HepG2 (cell line): ENCODE measurements at regions not wholly inside any gene's neighbourhood (a gene's known extent, or its start where the extent isn't known, plus 50 kb on each side); places are given as distances from the start of the nearest gene placed in this dataset.

Source experiments
- BORCS8-MEF2B ChIP-seq: sonication (generic); formaldehyde crosslinking; IDR thresholded peaks from 2 replicates; pipeline ENCODE4 v1.8.0; 2022; ENCODE audit warnings: mild to moderate bottlenecking, missing genetic modification reagents
- MAFG ChIP-seq: sonication (generic); formaldehyde crosslinking; IDR thresholded peaks from 2 replicates; pipeline ENCODE4 v1.5.1; 2020; ENCODE audit warnings: mild to moderate bottlenecking, missing genetic modification reagents
- POGZ ChIP-seq: sonication (generic); formaldehyde crosslinking; IDR thresholded peaks from 2 replicates; pipeline ENCODE4 v1.4.0; 2020; ENCODE audit warnings: mild to moderate bottlenecking, missing genetic modification reagents
- RELA ChIP-seq: sonication (generic); formaldehyde crosslinking; IDR thresholded peaks from 2 replicates; pipeline ENCODE4 v1.4.0; 2020; ENCODE audit warnings: missing genetic modification reagents
- TARDBP ChIP-seq: sonication (generic); formaldehyde crosslinking; IDR thresholded peaks from 2 replicates; pipeline ENCODE4 v1.8.0; 2022; ENCODE audit warnings: mild to moderate bottlenecking, missing genetic modification reagents
- ZNF260 ChIP-seq: sonication (generic); formaldehyde crosslinking; IDR thresholded peaks from 2 replicates; pipeline ENCODE4 v1.4.0; 2020; ENCODE audit warnings: missing genetic modification reagents, low read depth, mild to moderate bottlenecking, borderline replicate concordance
- TF ChIP-seq, protein P1 (sequence below): sonication (generic); formaldehyde crosslinking; IDR thresholded peaks from 2 replicates; pipeline ENCODE4 v1.4.0; 2020; ENCODE audit warnings: missing genetic modification reagents
- TF ChIP-seq, protein P2 (sequence below): sonication (generic); formaldehyde crosslinking; IDR thresholded peaks from 2 replicates; pipeline ENCODE4 v1.4.0; 2020; ENCODE audit warnings: missing genetic modification reagents

DNA sequence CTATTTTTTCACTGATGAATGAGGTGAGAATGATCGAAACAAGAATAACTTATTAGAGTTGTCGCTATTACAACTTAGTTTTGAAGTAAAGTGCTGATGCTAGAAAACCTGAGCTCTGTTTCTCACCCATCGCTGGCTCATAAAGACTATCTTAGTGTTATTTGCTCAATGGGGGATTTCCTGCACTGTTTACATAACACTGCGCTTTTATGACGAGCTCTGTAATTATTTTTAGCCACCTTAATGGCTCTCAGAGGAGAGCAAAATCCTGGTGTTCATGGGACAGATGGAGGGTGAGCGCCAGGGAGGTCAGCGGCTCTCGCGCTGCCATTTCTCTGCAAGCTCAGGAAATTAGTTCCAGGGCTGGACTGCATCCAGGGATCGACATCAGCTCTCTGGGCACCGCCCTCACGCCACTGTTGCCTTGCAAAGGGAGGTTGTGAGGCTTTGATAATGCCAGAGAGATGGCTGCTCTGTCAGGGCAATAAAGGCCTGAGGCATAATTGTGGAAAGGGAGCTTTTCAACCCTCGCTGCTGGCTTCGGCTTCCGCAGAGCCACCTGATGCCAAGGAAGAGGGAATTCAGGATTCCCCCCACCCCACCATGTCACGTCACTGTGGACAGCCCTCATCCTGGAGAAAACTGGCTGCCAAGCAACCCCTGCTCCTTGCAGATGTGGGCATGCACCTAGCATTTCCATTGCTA lies 72.0 kb downstream of the DACT2 start (continued):
- TF ChIP-seq, protein P1, sequence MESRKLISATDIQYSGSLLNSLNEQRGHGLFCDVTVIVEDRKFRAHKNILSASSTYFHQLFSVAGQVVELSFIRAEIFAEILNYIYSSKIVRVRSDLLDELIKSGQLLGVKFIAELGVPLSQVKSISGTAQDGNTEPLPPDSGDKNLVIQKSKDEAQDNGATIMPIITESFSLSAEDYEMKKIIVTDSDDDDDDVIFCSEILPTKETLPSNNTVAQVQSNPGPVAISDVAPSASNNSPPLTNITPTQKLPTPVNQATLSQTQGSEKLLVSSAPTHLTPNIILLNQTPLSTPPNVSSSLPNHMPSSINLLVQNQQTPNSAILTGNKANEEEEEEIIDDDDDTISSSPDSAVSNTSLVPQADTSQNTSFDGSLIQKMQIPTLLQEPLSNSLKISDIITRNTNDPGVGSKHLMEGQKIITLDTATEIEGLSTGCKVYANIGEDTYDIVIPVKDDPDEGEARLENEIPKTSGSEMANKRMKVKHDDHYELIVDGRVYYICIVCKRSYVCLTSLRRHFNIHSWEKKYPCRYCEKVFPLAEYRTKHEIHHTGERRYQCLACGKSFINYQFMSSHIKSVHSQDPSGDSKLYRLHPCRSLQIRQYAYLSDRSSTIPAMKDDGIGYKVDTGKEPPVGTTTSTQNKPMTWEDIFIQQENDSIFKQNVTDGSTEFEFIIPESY, result peak; percentile 73
- TF ChIP-seq RELA (peak; percentile 64; the same call in 1 of the 2 replicates), MAFG (CRISPR knock-in tag) (no peak), ZNF260 (CRISPR knock-in tag) (no peak), TARDBP (CRISPR knock-in tag) (0 out of 2 replicates have a peak, but pooled peaks have one; percentile 19), BORCS8-MEF2B (CRISPR knock-in tag) (0 out of 2 replicates have a peak, but pooled peaks have one; percentile 9), POGZ (CRISPR knock-in tag) (no peak)
- TF ChIP-seq, protein P2, sequence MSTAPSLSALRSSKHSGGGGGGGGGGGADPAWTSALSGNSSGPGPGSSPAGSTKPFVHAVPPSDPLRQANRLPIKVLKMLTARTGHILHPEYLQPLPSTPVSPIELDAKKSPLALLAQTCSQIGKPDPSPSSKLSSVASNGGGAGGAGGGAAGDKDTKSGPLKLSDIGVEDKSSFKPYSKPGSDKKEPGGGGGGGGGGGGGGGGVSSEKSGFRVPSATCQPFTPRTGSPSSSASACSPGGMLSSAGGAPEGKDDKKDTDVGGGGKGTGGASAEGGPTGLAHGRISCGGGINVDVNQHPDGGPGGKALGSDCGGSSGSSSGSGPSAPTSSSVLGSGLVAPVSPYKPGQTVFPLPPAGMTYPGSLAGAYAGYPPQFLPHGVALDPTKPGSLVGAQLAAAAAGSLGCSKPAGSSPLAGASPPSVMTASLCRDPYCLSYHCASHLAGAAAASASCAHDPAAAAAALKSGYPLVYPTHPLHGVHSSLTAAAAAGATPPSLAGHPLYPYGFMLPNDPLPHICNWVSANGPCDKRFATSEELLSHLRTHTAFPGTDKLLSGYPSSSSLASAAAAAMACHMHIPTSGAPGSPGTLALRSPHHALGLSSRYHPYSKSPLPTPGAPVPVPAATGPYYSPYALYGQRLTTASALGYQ (CRISPR knock-in tag), result no peak
